ENCODE measurements at regions not wholly inside any gene's neighbourhood (a gene's known extent, or its start where the extent isn't known, plus 50 kb on each side); places are given as distances from the start of the nearest gene placed in this dataset.

DNA sequence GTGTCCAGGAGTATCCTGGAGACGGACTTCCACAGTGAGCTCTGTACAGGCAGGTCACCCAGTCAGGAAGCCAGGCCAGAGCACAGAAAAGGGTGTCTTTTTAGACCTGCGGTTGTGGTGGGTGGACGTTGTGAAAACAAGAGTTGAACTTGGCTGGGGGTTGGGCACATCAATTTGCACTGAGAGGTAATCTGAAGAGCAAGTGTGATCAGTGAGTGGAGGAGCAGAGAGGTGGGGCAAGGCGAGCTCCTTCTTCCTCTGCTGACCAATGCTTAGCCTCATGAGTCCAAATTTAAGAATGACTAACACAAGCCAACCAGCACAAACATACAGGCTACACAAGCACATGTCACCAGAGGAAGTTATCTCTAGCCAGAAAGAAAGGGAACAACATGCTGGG, 310.8 kb downstream of the TCERG1L start:
- no peaks in the 10 kb centered on the region for H3K36me3 ChIP-seq
- no peak for TF ChIP-seq POLR2AphosphoS5 (IDR thresholded peaks at IDR 0.05)
- TF ChIP-seq, protein P1, sequence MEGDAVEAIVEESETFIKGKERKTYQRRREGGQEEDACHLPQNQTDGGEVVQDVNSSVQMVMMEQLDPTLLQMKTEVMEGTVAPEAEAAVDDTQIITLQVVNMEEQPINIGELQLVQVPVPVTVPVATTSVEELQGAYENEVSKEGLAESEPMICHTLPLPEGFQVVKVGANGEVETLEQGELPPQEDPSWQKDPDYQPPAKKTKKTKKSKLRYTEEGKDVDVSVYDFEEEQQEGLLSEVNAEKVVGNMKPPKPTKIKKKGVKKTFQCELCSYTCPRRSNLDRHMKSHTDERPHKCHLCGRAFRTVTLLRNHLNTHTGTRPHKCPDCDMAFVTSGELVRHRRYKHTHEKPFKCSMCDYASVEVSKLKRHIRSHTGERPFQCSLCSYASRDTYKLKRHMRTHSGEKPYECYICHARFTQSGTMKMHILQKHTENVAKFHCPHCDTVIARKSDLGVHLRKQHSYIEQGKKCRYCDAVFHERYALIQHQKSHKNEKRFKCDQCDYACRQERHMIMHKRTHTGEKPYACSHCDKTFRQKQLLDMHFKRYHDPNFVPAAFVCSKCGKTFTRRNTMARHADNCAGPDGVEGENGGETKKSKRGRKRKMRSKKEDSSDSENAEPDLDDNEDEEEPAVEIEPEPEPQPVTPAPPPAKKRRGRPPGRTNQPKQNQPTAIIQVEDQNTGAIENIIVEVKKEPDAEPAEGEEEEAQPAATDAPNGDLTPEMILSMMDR (IDR thresholded peaks at IDR 0.05 in 8 of 11, conservative IDR thresholded peaks at IDR 0.05 in 3 of 11) = no peak
- TF ChIP-seq POLR2A (IDR thresholded peaks at IDR 0.05) = no peak
- peaks cover 0 to 11% (median 0%) of the 10 kb centered on the region in 7 donors for H3K27me3 ChIP-seq (replicated peaks in 1 of 7)
- intact Hi-C loops (cut with DNase I; ENCODE audit: low total_unique reads) = no loop called here
- no peak overlapping the region for H3K27ac ChIP-seq
- peaks cover 0 to 19% (median 4%) of the 10 kb centered on the region in 8 donors for H3K9me3 ChIP-seq
- DNase-seq = no peak
- 70 to 78% (median 72%) methylated on average over 4 of the region's 4 CpGs for WGBS, 5 donors
- H3K4me3 ChIP-seq = no peak overlapping the region
- H3K4me1 ChIP-seq = no peaks in the 10 kb centered on the region

DNA sequence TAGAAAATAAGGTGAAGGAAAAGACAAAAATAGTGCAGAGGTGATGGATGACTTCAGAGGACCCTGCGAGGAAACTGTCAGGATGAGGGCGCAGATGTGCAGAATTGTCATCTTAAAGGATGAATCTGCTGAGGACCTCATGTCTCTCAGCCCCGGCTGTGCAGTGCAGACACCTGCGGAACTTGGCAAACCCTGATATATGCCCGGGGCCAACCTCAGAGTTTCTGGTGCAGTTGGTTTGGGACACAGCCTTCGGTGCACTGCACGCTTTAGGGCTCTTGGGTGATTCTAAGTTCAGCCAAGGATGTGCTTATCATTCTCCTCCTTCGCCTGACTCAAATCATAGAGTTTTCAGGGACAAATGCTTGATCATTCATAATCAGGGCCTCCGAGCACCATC, 310.1 kb downstream of the TCERG1L start:
- intact Hi-C loops (cut with DNase I; ENCODE audit: low total_unique reads) = no loop called here
- no peak for DNase-seq
- WGBS, 5 donors = 85 to 87% (median 85%) methylated on average over 9 of the region's 9 CpGs
- Histone ChIP-seq H3K36me3 (no peaks in the 10 kb centered on the region), H3K4me3 (no peak overlapping the region), H3K4me1 (no peaks in the 10 kb centered on the region), H3K27me3 (replicated peaks in 1 of 7) (peaks cover 0 to 11% (median 0%) of the 10 kb centered on the region in 7 donors), H3K27ac (no peak overlapping the region), H3K9me3 (peaks cover 0 to 17% (median 3%) of the 10 kb centered on the region in 8 donors)
- TF ChIP-seq, protein P1 (IDR thresholded peaks at IDR 0.05 in 8 of 11, conservative IDR thresholded peaks at IDR 0.05 in 3 of 11) = no peak
- TF ChIP-seq POLR2AphosphoS5 (IDR thresholded peaks at IDR 0.05) (no peak), POLR2A (IDR thresholded peaks at IDR 0.05) (no peak)

DNA sequence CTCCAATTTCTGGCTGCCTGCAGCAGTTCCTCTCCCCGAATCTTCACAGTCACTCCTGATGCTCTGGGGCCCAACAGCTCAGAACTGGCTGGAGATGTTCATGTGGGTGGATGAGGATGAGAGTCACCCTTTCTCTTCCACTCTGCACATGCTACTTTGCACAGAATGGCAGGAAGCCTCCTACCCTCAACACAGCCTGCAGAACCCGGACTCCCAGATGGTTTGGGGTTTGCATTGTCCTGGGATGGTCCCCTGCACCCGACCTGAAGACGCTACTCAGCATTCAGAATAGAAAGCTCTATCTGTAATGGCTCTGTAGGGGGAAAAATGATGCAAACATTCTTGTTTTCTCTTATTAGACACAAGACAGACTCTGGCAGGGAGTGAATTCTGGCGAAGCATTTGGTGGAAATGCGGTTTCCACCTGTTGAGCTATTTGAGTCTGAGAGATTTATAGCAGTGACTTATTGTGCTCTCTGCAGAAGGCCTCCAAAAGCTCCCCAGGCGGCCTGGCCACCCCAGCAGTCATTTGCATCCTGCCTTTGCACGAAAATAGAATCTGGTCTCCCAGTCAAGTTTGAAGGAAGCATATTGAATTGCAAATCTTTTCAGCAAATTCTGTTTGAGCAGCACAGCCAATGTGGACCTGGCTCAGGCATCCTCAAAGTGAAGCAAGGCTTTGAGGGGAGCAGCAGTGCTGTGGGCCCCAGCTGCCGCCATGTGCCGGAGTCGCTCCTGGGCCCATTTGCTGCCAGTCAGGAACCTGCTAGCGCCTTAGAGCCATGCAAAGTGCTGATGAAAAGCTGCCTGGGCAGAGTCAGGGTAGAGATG, 309.3 kb downstream of the TCERG1L start:
- intact Hi-C loops (cut with DNase I; ENCODE audit: low total_unique reads) = no loop called here

DNA sequence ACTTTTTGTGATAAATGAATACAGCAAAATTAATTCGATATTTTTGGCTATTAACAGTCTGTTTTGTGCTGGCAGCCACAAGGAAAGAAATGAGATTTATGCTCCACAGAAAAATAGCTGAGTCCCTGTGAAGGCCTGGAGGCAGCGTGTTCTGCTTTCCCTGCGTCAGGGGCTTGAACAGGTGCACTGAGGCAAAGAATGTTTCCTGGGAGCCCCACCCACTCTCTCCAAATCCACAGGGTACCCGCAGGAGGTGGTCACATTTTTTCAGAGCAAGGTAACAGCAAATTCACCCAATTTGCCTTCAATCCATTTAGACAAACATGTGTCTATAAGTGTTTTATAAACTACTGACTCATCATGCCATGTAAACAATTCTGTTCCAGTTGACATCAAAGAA, 308.1 kb downstream of the TCERG1L start:
- TF ChIP-seq POLR2AphosphoS5 (IDR thresholded peaks at IDR 0.05) (no peak), POLR2A (IDR thresholded peaks at IDR 0.05) (no peak)
- 76 to 90% (median 83%) methylated on average over 4 of the region's 4 CpGs for WGBS, 5 donors
- Histone ChIP-seq H3K4me3 (no peak overlapping the region), H3K36me3 (no peaks in the 10 kb centered on the region), H3K9me3 (peaks cover 0 to 8% (median 2%) of the 10 kb centered on the region in 8 donors), H3K27me3 (replicated peaks in 1 of 7) (peaks cover 0 to 11% (median 0%) of the 10 kb centered on the region in 7 donors), H3K27ac (no peak overlapping the region), H3K4me1 (no peaks in the 10 kb centered on the region)
- DNase-seq = no peak
- intact Hi-C loops (cut with DNase I; ENCODE audit: low total_unique reads) = no loop called here

More for the DNA sequence above, 309.3 kb downstream of the TCERG1L start:
- Histone ChIP-seq H3K36me3 (no peaks in the 10 kb centered on the region), H3K4me3 (no peak overlapping the region), H3K27me3 (replicated peaks in 1 of 7) (peaks cover 0 to 11% (median 0%) of the 10 kb centered on the region in 7 donors), H3K9me3 (peaks cover 0 to 10% (median 2%) of the 10 kb centered on the region in 8 donors), H3K27ac (no peak overlapping the region), H3K4me1 (no peaks in the 10 kb centered on the region)
- TF ChIP-seq POLR2A (IDR thresholded peaks at IDR 0.05) = no peak
- TF ChIP-seq POLR2AphosphoS5 (IDR thresholded peaks at IDR 0.05) = no peak
- TF ChIP-seq, protein P1 (IDR thresholded peaks at IDR 0.05 in 8 of 11, conservative IDR thresholded peaks at IDR 0.05 in 3 of 11) = no peak
- peak; percentile 27 for DNase-seq
- WGBS, 5 donors = 46 to 54% (median 51%) methylated on average over 11 to 12 of the region's 12 CpGs
